ENCODE measurements at regions not wholly inside any gene's neighbourhood (a gene's known extent, or its start where the extent isn't known, plus 50 kb on each side); places are given as distances from the start of the nearest gene placed in this dataset.

- no peak overlapping the region for H3K27ac Mint-ChIP-seq
- H3K36me3 Mint-ChIP-seq (ENCODE audit: low read depth): no peaks in the 10 kb centered on the region
- intact Hi-C loops (cut with micrococcal nuclease): no loop called here
- no peaks in the 10 kb centered on the region for H3K9me3 Mint-ChIP-seq
- no peak overlapping the region for H3K4me3 Mint-ChIP-seq
- peaks cover 11% of the 10 kb centered on the region for H3K4me1 Mint-ChIP-seq (ENCODE audit: low read depth)
- peaks cover 39% of the 10 kb centered on the region for H3K27me3 Mint-ChIP-seq
Measured at GRCh38 chr9:89799221-89799620, 194.4 kb downstream of the GADD45G start.

DNA sequence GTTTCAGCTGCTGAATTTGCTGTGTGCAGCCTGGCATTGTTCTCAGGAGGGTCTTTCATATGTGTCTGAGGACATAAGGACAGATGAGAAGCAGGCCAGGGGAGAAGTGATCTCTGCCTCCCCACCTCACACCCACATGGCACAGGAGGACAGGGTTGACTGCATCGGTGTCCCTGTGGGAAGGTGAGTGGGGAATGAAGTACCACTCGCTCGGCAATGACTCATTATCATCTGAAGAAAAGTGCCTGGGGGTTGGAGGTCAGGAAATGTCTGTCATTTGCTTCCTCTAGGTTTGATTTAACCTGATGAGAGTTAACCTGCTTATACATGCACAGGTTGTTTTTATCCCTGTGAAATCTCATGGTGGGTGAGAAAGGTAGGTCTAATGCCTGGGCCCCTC is 195.0 kb downstream of the GADD45G start:
- no peaks in the 10 kb centered on the region for H3K36me3 Mint-ChIP-seq (ENCODE audit: low read depth)
- H3K4me1 Mint-ChIP-seq (ENCODE audit: low read depth): peaks cover 11% of the 10 kb centered on the region
- H3K4me3 Mint-ChIP-seq: no peak overlapping the region
- intact Hi-C loops (cut with micrococcal nuclease): no loop called here
- no peaks in the 10 kb centered on the region for H3K9me3 Mint-ChIP-seq
- H3K27ac Mint-ChIP-seq: no peak overlapping the region
- peaks cover 44% of the 10 kb centered on the region for H3K27me3 Mint-ChIP-seq

- peaks cover 6% of the 10 kb centered on the region for H3K4me1 Mint-ChIP-seq (ENCODE audit: low read depth)
- H3K27ac Mint-ChIP-seq: no peak overlapping the region
- intact Hi-C loops (cut with micrococcal nuclease): no loop called here
- no peaks in the 10 kb centered on the region for H3K9me3 Mint-ChIP-seq
- H3K4me3 Mint-ChIP-seq: no peak overlapping the region
- peaks cover 52% of the 10 kb centered on the region for H3K27me3 Mint-ChIP-seq
- H3K36me3 Mint-ChIP-seq (ENCODE audit: low read depth): no peaks in the 10 kb centered on the region
Measured at GRCh38 chr9:89801341-89801740, 196.5 kb downstream of the GADD45G start.

GRCh38 chr9:89801742-89802670 is 197.2 kb downstream of the GADD45G start:
- no peak overlapping the region for H3K4me3 Mint-ChIP-seq
- H3K27ac Mint-ChIP-seq: no peak overlapping the region
- H3K27me3 Mint-ChIP-seq: peaks cover 51% of the 10 kb centered on the region
- no peaks in the 10 kb centered on the region for H3K36me3 Mint-ChIP-seq (ENCODE audit: low read depth)
- peaks cover 6% of the 10 kb centered on the region for H3K4me1 Mint-ChIP-seq (ENCODE audit: low read depth)
- H3K9me3 Mint-ChIP-seq: no peaks in the 10 kb centered on the region
- intact Hi-C loops (cut with micrococcal nuclease): no loop called here

GRCh38 chr9:89802781-89803355 is 198.1 kb downstream of the GADD45G start:
- no peaks in the 10 kb centered on the region for H3K36me3 Mint-ChIP-seq (ENCODE audit: low read depth)
- H3K27ac Mint-ChIP-seq: no peak overlapping the region
- H3K9me3 Mint-ChIP-seq: no peaks in the 10 kb centered on the region
- peaks cover 50% of the 10 kb centered on the region for H3K27me3 Mint-ChIP-seq
- peaks cover 6% of the 10 kb centered on the region for H3K4me1 Mint-ChIP-seq (ENCODE audit: low read depth)
- intact Hi-C loops (cut with micrococcal nuclease): no loop called here
- no peak overlapping the region for H3K4me3 Mint-ChIP-seq

GRCh38 chr9:89803403-89803802 is 198.6 kb downstream of the GADD45G start:
- Mint-ChIP-seq H3K9me3 (no peaks in the 10 kb centered on the region), H3K4me1 (ENCODE audit: low read depth) (peaks cover 10% of the 10 kb centered on the region), H3K27ac (no peak overlapping the region), H3K4me3 (no peak overlapping the region), H3K27me3 (peaks cover 51% of the 10 kb centered on the region), H3K36me3 (ENCODE audit: low read depth) (no peaks in the 10 kb centered on the region)
- intact Hi-C loops (cut with micrococcal nuclease): no loop called here

DNA sequence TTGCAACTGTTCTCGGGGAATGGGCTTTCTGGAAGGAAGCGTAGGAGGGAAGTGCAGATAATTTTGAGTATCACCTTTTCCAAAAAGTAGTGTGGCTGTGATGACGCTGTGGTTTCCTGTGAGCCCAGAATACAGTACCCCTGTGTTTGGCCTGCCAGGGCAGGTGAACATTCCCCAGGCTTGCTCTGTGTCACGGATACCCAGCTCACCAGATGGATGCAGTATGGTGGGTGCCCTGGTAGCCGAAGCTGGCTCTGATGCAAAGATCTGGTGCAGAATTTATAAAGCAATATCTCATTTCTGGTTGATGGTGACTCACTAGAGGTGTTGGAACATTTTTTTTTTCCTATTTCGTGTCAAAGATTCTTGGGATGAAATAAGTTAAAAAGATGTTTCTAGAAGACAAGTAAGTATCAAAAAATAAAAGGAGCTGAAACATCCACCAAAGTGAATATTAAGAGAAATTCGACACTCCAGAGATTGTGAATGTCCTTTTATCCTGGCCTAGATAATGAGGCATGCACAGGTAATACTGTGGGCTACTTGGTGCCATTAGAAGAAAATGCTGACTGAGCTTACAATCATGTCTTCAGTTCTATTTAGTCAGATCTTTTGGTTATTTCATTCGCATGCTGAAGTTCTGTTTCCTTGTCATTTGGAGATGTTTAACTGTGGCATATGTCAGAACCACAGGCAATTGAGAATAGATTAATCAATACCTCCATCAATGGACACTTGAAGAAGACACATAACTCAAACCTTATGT is 200.1 kb downstream of the GADD45G start:
- peaks cover 53% of the 10 kb centered on the region for H3K27me3 Mint-ChIP-seq
- H3K36me3 Mint-ChIP-seq (ENCODE audit: low read depth): no peaks in the 10 kb centered on the region
- no peak overlapping the region for H3K27ac Mint-ChIP-seq
- intact Hi-C loops (cut with micrococcal nuclease): no loop called here
- H3K4me1 Mint-ChIP-seq (ENCODE audit: low read depth): peaks cover 4% of the 10 kb centered on the region
- H3K4me3 Mint-ChIP-seq: no peak overlapping the region
- no peaks in the 10 kb centered on the region for H3K9me3 Mint-ChIP-seq

DNA sequence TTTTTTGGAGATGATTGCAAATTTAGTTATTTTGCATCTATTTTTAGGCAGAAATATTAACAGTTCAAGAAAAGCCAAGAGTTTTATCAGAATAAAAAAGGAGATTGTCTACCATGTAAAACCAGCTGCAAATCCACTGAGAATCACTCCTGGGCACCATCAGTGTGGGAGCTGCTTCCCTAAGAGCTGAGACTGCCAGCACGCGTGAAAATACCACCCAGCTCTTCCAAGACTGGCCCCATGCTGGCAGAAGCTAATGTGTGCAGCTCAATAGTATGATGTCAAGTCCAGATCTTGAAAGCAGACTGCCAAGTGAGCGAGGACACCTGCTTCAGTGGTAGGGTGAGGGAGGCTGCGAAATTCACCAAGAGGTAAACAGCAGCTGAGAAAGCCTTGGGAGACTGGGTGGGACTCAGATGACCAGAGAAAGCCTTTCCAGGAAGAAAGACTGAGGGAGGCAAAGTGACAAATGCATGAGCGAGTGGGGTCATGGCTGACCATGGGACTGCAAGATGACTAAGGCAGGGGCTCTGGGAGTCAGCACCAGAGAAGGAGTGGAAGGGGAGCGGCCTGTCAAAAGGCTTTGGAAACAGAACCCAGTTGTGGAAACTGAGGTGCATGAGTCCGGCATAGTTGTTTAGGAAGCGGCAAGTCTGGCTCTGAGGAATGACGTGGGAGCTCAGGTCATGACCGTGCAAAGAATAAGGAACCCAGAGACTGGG is 200.9 kb downstream of the GADD45G start:
- intact Hi-C loops (cut with micrococcal nuclease): no loop called here
- no peaks in the 10 kb centered on the region for H3K36me3 Mint-ChIP-seq (ENCODE audit: low read depth)
- peaks cover 4% of the 10 kb centered on the region for H3K4me1 Mint-ChIP-seq (ENCODE audit: low read depth)
- no peak overlapping the region for H3K4me3 Mint-ChIP-seq
- no peaks in the 10 kb centered on the region for H3K9me3 Mint-ChIP-seq
- H3K27me3 Mint-ChIP-seq: peaks cover 51% of the 10 kb centered on the region
- no peak overlapping the region for H3K27ac Mint-ChIP-seq

GRCh38 chr9:89806371-89807100 is 201.7 kb downstream of the GADD45G start:
- Mint-ChIP-seq H3K27me3 (peaks cover 58% of the 10 kb centered on the region), H3K36me3 (ENCODE audit: low read depth) (no peaks in the 10 kb centered on the region), H3K4me1 (ENCODE audit: low read depth) (peaks cover 4% of the 10 kb centered on the region), H3K4me3 (no peak overlapping the region), H3K27ac (no peak overlapping the region), H3K9me3 (no peaks in the 10 kb centered on the region)
- intact Hi-C loops (cut with micrococcal nuclease): no loop called here

GRCh38 chr9:89807101-89807395 is 202.2 kb downstream of the GADD45G start:
- peaks cover 4% of the 10 kb centered on the region for H3K4me1 Mint-ChIP-seq (ENCODE audit: low read depth)
- intact Hi-C loops (cut with micrococcal nuclease): no loop called here
- peaks cover 59% of the 10 kb centered on the region for H3K27me3 Mint-ChIP-seq
- H3K36me3 Mint-ChIP-seq (ENCODE audit: low read depth): no peaks in the 10 kb centered on the region
- no peak overlapping the region for H3K27ac Mint-ChIP-seq
- no peaks in the 10 kb centered on the region for H3K9me3 Mint-ChIP-seq
- H3K4me3 Mint-ChIP-seq: no peak overlapping the region

DNA sequence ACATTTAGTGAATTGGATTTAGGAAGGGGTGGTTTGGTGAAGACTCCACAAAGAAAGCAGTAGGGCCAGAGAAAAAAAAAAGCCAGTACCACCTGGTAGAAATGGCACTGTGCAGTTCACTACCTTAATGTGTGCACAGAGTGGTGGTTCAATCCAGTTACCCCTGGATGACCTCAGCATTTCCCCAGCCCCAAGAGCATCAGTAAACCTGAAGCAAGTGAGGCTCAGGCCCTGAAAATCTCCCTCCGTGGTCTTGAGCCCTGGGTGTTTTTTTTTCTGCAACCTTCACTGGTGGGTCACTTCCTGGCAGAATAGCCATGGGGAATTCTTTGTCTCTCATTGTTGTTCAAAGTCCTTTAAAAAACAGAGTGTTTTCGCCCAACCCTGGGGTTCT is 202.9 kb downstream of the GADD45G start:
- intact Hi-C loops (cut with micrococcal nuclease): no loop called here
- Mint-ChIP-seq H3K36me3 (ENCODE audit: low read depth) (no peaks in the 10 kb centered on the region), H3K27me3 (peaks cover 59% of the 10 kb centered on the region), H3K9me3 (no peaks in the 10 kb centered on the region), H3K4me3 (no peak overlapping the region), H3K27ac (no peak overlapping the region), H3K4me1 (ENCODE audit: low read depth) (peaks cover 4% of the 10 kb centered on the region)

GRCh38 chr9:89808076-89808755 is 203.4 kb downstream of the GADD45G start:
- Mint-ChIP-seq H3K4me3 (no peak overlapping the region), H3K27ac (no peak overlapping the region), H3K4me1 (ENCODE audit: low read depth) (peaks cover 6% of the 10 kb centered on the region), H3K36me3 (ENCODE audit: low read depth) (no peaks in the 10 kb centered on the region), H3K9me3 (no peaks in the 10 kb centered on the region), H3K27me3 (peaks cover 59% of the 10 kb centered on the region)
- intact Hi-C loops (cut with micrococcal nuclease): no loop called here

DNA sequence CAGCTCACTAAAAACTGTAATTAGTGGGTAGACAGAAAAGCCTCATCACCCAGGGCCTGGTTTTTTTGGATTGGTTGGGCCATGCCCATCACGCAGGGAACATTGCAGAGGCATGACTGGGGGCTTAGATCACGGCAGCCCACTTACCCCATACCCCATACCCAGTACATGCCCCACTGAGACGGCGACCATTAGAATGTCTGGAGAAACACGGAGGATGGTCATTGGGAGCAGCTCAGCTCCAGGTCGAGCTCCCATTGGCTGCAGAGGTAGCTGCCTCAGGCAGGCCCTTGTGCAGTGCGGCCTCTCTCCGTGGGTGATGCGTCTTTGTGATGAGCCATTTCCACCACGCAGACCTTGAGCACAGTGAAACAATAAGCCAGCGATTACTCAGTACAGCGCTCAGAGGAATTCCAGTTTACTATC is 204.0 kb downstream of the GADD45G start:
- intact Hi-C loops (cut with micrococcal nuclease): no loop called here
- Mint-ChIP-seq H3K4me3 (no peak overlapping the region), H3K4me1 (ENCODE audit: low read depth) (peaks cover 11% of the 10 kb centered on the region), H3K27me3 (peaks cover 59% of the 10 kb centered on the region), H3K27ac (no peak overlapping the region), H3K36me3 (ENCODE audit: low read depth) (no peaks in the 10 kb centered on the region), H3K9me3 (no peaks in the 10 kb centered on the region)

Measured in dendritic cell treated with granulocyte-macrophage colony-stimulating factor and Interleukin-4, amounts not matched to agents 40 ng/mL and 50 ng/mL, for 4 days (primary cell).